ENCODE measurements at regions not wholly inside any gene's neighbourhood (a gene's known extent, or its start where the extent isn't known, plus 50 kb on each side); places are given as distances from the start of the nearest gene placed in this dataset.

DNA sequence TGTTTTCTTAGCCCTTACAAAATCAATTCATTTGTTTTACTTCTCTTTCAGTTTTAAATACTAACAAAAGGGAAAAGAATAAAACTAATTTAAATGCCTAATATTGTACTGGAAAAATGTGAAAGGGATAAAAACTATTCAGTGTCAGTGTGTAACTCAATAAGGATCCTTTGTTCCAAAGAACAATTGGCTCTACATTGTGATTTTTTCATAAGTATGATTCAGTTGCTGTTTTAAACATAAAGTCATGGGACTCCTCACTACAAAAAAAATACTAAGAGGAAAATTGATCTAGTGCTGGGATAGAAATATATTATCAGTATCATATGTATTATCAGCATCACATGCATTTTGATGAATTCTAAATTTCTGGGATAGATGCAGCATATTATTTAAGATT, 199.4 kb upstream of the TRAM1L1 start:
- TF ChIP-seq GATA2 (IDR thresholded peaks at IDR 0.05; ENCODE audit: low read depth, low read length) (no peak), GATA3 (IDR thresholded peaks at IDR 0.05; ENCODE audit: low read depth, low read length) (no peak)

DNA sequence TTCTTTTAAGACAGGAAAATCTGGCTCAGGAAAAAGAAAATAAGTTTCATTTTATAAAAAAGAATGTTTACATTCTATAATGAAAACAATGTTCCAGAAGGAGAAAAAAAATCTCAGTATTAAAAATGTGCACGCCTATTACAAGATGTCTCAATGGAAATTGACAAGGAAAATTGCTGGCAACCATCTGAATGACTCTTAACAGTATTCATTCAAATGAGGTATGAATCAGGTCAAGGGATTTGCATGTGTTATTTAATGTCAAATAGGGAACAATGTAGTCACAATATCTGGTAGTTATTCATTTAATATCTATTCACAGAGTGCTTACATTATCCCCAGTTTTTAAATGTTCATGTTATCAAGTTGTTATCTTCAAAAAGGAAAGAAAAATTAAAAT, 208.4 kb upstream of the TRAM1L1 start:
- TF ChIP-seq GATA3 (IDR thresholded peaks at IDR 0.05; ENCODE audit: low read depth, low read length), result no peak
- no peak for TF ChIP-seq GATA2 (IDR thresholded peaks at IDR 0.05; ENCODE audit: low read depth, low read length)

DNA sequence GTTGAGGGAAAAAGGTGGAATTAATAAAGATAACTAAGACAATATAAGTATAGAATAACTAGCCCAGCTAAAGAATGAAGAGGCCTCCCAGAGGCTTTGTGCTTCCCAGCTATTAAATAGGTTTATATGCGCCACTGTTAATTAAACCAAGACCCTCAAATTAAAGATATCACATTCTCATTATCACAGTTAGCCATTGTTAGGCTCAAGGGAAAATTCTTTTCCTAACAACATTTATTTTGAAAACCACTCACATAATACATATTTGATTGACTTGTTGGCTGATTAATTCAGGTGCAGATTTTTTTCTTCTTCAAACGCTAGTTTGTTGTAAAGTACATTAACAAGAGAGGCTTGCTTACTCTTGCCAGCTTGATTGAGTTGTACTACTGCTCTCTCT, 216.8 kb upstream of the TRAM1L1 start:
- no peak for TF ChIP-seq GATA3 (IDR thresholded peaks at IDR 0.05; ENCODE audit: low read depth, low read length)
- TF ChIP-seq GATA2 (IDR thresholded peaks at IDR 0.05; ENCODE audit: low read depth, low read length), result no peak

DNA sequence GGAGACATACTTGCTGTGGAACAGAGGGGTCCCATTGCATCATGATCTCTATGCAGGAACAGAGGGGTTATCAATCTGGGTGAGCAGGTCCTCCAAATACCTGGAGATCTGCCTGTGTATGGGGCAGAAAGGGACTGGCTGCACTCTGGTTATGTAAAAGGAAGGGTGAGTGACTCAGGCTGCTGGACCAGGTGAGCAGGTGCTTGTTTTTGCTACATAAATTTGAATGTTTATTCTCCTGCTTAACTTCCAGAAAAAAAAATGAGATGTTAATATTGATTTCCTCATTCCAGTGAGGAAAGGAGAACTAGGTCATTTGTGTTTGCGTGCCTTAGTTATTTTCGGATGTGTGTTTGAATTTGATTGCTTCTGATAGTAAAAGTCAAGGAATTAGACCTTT, 225.8 kb upstream of the TRAM1L1 start:
- TF ChIP-seq GATA3 (IDR thresholded peaks at IDR 0.05; ENCODE audit: low read depth, low read length) (no peak), GATA2 (IDR thresholded peaks at IDR 0.05; ENCODE audit: low read depth, low read length) (no peak)

DNA sequence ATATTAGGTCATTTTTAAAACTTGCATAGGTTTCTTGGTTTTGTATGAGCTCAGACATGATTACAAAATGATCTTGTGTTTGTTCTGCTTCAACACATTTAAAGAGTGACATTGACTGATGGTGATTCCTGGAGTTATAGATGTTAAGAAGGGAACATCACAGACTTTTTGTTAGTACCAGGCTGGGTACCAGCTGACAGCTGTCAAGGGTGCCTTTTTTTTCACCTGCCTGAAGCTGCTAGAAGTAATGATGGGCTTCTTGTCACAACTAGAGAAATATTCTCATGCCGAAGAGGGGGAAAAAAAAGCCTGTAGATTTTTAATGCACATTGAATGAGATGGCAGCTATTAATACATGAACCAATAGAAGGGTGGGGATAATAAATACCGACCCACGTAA, 226.6 kb upstream of the TRAM1L1 start:
- TF ChIP-seq GATA3 (IDR thresholded peaks at IDR 0.05; ENCODE audit: low read depth, low read length), result no peak
- no peak for TF ChIP-seq GATA2 (IDR thresholded peaks at IDR 0.05; ENCODE audit: low read depth, low read length)

DNA sequence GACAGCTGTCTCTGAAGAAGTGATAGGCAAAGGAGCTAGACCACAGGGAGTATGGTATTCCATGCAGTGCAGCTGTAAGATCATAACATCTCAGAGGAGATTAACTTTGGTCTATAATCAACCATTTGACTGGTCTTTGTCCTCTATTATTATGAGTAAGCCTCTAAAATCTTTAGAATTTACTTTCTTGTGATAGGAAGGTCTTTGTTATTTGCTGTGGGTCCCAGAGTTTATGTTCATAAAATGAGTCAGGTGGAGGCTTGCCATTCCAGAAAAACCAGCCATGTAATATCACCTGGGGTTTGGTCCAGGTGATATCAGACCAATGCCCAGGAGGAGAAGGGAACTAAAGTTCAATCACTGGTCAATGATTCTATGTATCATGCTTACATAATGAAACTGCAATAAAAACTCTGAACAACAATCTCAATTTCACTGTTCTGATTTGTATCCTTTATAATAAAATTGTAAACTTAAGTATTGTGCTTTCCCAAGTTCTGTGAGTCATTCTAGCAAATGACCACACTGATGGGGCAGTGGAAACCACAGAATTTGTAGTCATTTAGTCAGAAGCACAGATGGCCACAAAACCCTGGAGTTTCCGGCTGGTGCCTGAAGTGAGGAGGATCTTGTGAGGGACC, 239.6 kb upstream of the TRAM1L1 start:
- TF ChIP-seq GATA3 (IDR thresholded peaks at IDR 0.05; ENCODE audit: low read depth, low read length), result no peak
- TF ChIP-seq GATA2 (IDR thresholded peaks at IDR 0.05; ENCODE audit: low read depth, low read length), result no peak

DNA sequence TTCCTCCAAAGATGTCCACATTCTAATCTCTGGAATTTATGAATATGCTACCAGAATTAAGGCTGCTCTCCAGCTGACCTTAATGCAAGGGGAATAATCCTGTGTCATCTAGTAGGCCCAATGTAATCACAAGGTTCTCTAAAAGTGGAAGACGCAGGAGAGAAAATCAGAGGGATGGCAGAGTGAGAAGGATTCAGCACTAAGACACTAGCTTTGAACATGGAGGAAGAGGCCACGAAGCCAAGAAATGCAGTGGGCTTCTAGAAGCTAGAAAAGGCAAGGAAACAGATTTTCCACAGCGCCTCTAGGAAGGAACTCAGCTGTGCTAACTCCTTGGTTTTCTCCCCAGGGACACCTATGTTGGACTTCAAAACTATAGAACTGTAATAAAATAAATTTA, 240.7 kb upstream of the TRAM1L1 start:
- TF ChIP-seq GATA2 (IDR thresholded peaks at IDR 0.05; ENCODE audit: low read depth, low read length) (no peak), GATA3 (IDR thresholded peaks at IDR 0.05; ENCODE audit: low read depth, low read length) (no peak)

DNA sequence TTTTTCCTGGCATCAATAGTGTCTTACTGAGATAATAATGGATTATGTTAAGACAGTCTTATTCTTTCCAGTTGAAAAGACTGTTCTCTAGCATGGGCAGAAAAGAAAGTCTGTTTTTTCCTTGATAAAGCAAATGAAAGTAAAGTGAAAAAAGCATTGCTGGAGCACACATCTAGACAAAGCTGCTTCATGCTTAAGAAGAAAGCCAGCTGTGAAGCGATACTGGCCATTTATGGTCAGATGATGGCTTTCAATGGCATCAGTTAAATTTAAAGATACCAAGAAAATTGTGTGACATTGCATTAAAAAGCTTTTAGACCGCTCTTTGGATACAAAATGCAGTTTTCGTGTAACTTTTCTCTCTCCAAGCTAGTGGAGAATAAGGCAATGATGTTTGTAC, 242.1 kb upstream of the TRAM1L1 start:
- TF ChIP-seq GATA2 (IDR thresholded peaks at IDR 0.05; ENCODE audit: low read depth, low read length), result no peak
- TF ChIP-seq GATA3 (IDR thresholded peaks at IDR 0.05; ENCODE audit: low read depth, low read length), result no peak

DNA sequence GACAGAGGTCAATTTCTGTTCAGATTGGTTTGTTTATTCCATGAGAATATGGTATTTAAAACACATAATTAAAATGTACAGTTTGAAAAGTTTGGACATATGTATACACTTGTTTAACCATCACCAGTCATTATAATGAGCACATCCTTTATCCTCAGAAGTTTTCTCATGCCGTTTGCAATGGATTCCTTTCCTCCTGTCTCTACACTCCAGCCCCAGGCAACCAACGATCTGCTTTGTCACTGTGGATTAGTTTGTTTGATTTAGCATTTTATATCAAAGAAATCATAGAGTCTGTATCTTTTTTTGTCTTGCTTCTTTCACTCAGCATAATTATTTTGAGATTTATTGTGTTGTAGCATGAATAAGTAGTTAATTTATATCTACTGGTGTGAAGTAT, 243.0 kb upstream of the TRAM1L1 start:
- no peak for TF ChIP-seq GATA3 (IDR thresholded peaks at IDR 0.05; ENCODE audit: low read depth, low read length)
- no peak for TF ChIP-seq GATA2 (IDR thresholded peaks at IDR 0.05; ENCODE audit: low read depth, low read length)

DNA sequence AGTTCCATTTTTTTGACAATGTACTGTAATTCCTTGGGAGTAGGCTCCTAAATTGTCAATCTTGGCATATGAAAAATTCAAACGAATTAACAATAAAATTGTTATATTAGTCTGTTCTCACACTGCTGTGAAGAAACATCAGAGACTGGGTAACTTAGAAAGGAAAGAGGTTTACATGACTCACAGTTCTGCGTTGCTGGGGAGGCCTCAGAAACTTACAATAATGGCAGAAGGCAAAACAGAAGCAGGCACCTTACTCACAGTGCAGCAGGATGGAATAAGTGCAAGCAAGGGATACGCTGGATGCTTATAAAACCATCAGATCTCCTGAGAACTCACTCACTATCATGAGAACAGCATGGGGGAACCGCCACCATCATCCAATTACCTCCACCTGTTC, 246.4 kb upstream of the TRAM1L1 start:
- no peak for TF ChIP-seq GATA3 (IDR thresholded peaks at IDR 0.05; ENCODE audit: low read depth, low read length)
- no peak for TF ChIP-seq GATA2 (IDR thresholded peaks at IDR 0.05; ENCODE audit: low read depth, low read length)

DNA sequence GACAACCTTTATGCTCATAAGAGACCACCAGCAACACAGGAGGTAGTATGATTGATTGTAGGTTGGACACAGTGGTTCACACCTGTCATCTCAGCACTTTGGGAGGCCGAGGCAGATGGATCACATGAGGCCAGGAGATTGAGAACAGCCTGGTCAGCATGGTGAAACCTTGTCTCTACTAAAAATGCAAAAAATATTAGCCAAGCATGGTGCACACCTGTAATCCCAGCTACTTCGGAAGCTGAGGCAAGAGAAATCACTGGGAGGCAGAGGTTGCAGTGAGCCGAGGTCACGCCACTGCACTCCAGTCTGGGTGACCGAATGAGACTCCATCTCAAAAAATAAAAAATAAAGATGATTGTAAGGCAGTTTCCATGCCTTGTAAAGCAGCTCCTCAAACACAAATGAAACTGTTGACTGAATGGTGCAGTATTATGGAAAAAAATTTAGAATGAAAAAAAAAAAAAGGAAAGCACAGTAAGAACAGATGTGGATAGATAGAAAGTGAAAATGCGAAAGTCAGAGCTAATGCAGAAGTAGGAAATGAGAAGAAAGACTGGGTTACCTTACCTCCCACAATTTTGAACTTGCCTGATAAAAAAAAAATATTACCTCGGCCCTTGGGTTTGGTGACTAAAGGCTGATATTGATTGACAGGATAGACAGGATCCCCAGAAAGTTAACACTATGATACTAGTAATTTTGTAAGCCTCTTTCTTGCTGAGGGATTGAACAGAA, 249.2 kb upstream of the TRAM1L1 start:
- no peak for TF ChIP-seq GATA2 (IDR thresholded peaks at IDR 0.05; ENCODE audit: low read depth, low read length)
- TF ChIP-seq GATA3 (IDR thresholded peaks at IDR 0.05; ENCODE audit: low read depth, low read length), result no peak

DNA sequence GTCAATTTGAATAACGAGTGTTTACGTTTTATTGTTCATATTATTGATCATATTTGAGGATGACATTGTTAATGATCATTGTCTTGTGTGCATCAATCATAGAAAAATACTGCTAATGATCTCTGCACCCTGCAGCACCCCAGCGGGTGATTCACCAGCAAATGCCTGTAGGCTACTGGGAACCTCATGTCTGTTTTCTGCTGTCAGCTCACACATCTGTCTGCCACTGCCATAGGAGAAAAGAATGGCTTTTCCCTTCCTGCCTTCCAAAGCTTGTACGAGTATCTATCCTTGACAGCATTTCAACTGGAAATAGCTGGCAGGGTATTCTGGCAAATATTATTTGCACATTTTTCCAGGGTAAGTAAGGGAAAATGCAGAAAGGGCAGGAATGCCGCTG, 272.1 kb upstream of the TRAM1L1 start:
- TF ChIP-seq GATA3 (IDR thresholded peaks at IDR 0.05; ENCODE audit: low read depth, low read length) (no peak), GATA2 (IDR thresholded peaks at IDR 0.05; ENCODE audit: low read depth, low read length) (no peak)

DNA sequence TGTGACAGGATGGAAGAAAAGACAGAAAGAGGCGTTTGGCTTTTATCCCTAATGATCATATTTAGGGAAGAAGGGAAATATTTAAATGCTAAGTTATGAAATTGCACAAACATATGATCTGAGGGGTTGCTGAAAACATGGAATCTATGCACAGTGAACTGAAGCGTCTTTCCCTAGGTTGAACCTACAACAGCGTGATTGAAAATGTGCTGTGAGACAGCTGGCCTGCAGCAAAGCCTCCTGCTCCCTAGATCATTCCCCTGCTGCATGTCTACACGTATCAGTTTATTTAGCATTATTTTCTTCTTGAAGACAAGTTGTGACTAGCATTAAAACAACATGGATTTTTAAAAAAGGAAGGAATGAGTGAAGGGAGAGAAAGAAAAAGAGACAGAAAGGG, 272.5 kb upstream of the TRAM1L1 start:
- TF ChIP-seq GATA3 (IDR thresholded peaks at IDR 0.05; ENCODE audit: low read depth, low read length) (no peak), GATA2 (IDR thresholded peaks at IDR 0.05; ENCODE audit: low read depth, low read length) (no peak)

DNA sequence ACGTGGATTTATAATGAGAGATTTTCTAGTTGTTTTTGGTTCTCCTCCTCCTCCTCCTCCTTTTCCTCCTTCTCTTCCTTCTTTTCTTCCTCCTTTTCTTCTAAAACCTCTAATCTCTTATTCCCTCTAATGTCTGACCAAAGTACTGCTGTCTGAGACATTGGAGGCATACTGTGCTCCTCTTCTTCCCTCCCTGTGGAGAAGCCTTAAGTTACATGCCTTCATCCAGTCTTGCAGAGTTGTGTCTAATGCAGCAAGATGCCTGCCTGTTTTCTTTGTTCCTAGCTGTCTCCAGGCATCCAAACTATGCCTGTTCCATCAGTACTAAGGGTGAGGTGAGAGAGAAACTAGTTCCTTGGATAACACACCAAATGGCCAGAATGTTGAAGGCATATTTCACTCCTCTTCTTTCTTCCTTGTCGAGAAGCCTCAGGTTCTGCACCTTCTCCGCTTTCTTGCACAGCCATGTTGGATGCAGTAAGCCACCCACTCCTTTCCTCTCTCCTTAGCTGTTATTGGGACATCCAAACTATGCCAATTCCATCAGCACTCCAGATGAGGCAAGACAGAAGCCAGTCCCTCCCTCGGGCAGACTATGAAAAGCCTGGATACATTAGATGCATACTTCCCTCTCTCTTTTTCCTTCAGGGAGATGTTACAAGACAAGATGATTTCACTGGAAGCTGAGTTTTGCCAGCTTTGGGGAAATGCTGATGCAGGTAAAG, 285.7 kb upstream of the TRAM1L1 start:
- TF ChIP-seq GATA2 (IDR thresholded peaks at IDR 0.05; ENCODE audit: low read depth, low read length), result no peak
- TF ChIP-seq GATA3 (IDR thresholded peaks at IDR 0.05; ENCODE audit: low read depth, low read length), result no peak

DNA sequence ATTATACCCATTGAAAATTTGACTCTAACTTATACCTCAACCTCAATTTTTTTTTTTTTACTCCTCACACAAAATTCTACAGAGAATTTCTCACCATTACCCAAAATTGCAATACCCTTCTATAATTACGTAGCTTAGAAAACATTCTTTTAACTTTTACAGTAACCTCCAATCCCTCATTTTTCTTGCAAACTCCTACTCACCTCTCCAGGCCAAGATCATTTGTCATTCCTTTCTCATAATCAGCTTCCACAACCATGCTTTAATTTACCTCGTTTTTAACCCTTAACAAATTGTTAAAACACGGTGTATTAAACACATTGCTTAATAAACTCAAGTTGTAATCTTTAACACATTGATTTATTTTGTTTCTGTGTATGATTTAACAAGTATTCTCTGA, 289.7 kb upstream of the TRAM1L1 start:
- no peak for TF ChIP-seq GATA3 (IDR thresholded peaks at IDR 0.05; ENCODE audit: low read depth, low read length)
- TF ChIP-seq GATA2 (IDR thresholded peaks at IDR 0.05; ENCODE audit: low read depth, low read length), result no peak
